Upper lobe of left lung (tissue), 6 donors: ENCODE measurements at regions not wholly inside any gene's neighbourhood (a gene's known extent, or its start where the extent isn't known, plus 50 kb on each side); places are given as distances from the start of the nearest gene placed in this dataset.

Source experiments
- ATAC-seq, 2 donors: fragments of 200-7000 bp; cut with Tn5 transposase; one replicate each; pipeline ENCODE4 v1.9.1; 2022; ENCODE audit warnings: mild to moderate bottlenecking in 2 of 2, moderate library complexity in 2 of 2; ENCODE audit not compliant: low FRiP score in 2 of 2
- DNase-seq, 2 donors: peaks; one replicate each; pipeline ENCODE4 v3.0.0-alpha.2; 2019 to 2020
- H3K27ac ChIP-seq, 4 donors: fragments of 200-600 bp; sonication (generic); one replicate each; pipeline ENCODE4 v1.5.1; 2016 to 2019
- H3K27me3 ChIP-seq, 4 donors: fragments of 200-600 bp; sonication (generic); one replicate each; pipeline ENCODE4 v1.5.1; 2017 to 2019
- H3K36me3 ChIP-seq, 4 donors: fragments of 200-600 bp; sonication (generic); one replicate each; pipeline ENCODE4 v1.5.1; 2016 to 2019
- H3K4me1 ChIP-seq, 4 donors: fragments of 200-600 bp; sonication (generic); one replicate each; pipeline ENCODE4 v1.5.1; 2018 to 2019
- H3K4me3 ChIP-seq, 4 donors: fragments of 200-600 bp; sonication (generic); one replicate each; pipeline ENCODE4 v1.5.1; 2017 to 2019; ENCODE audit warnings: mild to moderate bottlenecking in 2 of 4, moderate library complexity in 1 of 4
- H3K9me3 ChIP-seq, 4 donors: fragments of 200-600 bp; sonication (generic); one replicate each; pipeline ENCODE4 v1.5.1; 2018 to 2019
- CTCF ChIP-seq, 6 experiments: fragments of 450-650 bp in 4 of 6; fragments of 200-600 bp in 2 of 6; sonication (generic) in 2 of 6; IDR thresholded peaks; one replicate each; pipeline ENCODE4 v1.5.1; 2016 to 2019; ENCODE audit warnings: antibody characterized with exemption in 6 of 6
- EP300 ChIP-seq, 4 donors: sonication (generic); formaldehyde crosslinking; IDR thresholded peaks; one replicate each; pipeline ENCODE4 v1.5.1; 2017; ENCODE audit warnings: antibody characterized with exemption in 4 of 4, control low read depth in 2 of 4
- POLR2A ChIP-seq, 4 donors: fragments of 450-650 bp; IDR thresholded peaks; one replicate each; pipeline ENCODE4 v1.5.1; 2016 to 2017; ENCODE audit warnings: antibody characterized with exemption in 4 of 4, mild to moderate bottlenecking in 2 of 4
- POLR2AphosphoS5 ChIP-seq, 2 donors: sonication (generic); formaldehyde crosslinking; IDR thresholded peaks; one replicate each; pipeline ENCODE4 v1.5.1; 2017; ENCODE audit warnings: antibody characterized with exemption in 2 of 2
- WGBS, 2 donors: methylation state at CpG; one replicate each; pipeline ENCODE4 v1.1.5; 2017 to 2018; 5-methylcytosine and 5-hydroxymethylcytosine counted together
- donor health status: DM: no; HTN: no; CAD: no; lungs with moderate emphysema.
- donor health status: DM: no; HTN: yes; CAD: no; lungs with severe emphysema.

GRCh38 chr5:125109293-125109692, 362.9 kb upstream of the ZNF608 start:
- TF ChIP-seq EP300 (IDR thresholded peaks at IDR 0.05) = no peak
- no peak for TF ChIP-seq POLR2A (IDR thresholded peaks at IDR 0.05)
- no peak for TF ChIP-seq CTCF (IDR thresholded peaks at IDR 0.05)
- TF ChIP-seq POLR2AphosphoS5 (IDR thresholded peaks at IDR 0.05) = no peak
- Histone ChIP-seq H3K27me3 (no peaks in the 10 kb centered on the region), H3K27ac (no peak overlapping the region), H3K9me3 (no peaks in the 10 kb centered on the region), H3K4me3 (no peak overlapping the region), H3K36me3 (no peaks in the 10 kb centered on the region), H3K4me1 (no peaks in the 10 kb centered on the region)
- no peak for DNase-seq
- no peak for ATAC-seq

GRCh38 chr5:125109816-125110215, 363.4 kb upstream of the ZNF608 start:
- H3K9me3 ChIP-seq = no peaks in the 10 kb centered on the region
- ATAC-seq = no peak
- TF ChIP-seq EP300 (IDR thresholded peaks at IDR 0.05) (no peak), POLR2A (IDR thresholded peaks at IDR 0.05) (no peak), POLR2AphosphoS5 (IDR thresholded peaks at IDR 0.05) (no peak), CTCF (IDR thresholded peaks at IDR 0.05) (no peak)
- no peak for DNase-seq
- WGBS, 2 donors = 95 to 100% methylated on average over 1 of the region's 1 CpG
- no peaks in the 10 kb centered on the region for H3K36me3 ChIP-seq
- no peaks in the 10 kb centered on the region for H3K4me1 ChIP-seq
- no peak overlapping the region for H3K4me3 ChIP-seq
- no peak overlapping the region for H3K27ac ChIP-seq
- no peaks in the 10 kb centered on the region for H3K27me3 ChIP-seq

GRCh38 chr5:125112196-125112595, 365.8 kb upstream of the ZNF608 start:
- ATAC-seq (no peak), DNase-seq (no peak)
- no peaks in the 10 kb centered on the region for H3K27me3 ChIP-seq
- no peak overlapping the region for H3K27ac ChIP-seq
- no peak overlapping the region for H3K4me3 ChIP-seq
- no peak for TF ChIP-seq CTCF (IDR thresholded peaks at IDR 0.05)
- TF ChIP-seq EP300 (IDR thresholded peaks at IDR 0.05) = no peak
- H3K36me3 ChIP-seq = no peaks in the 10 kb centered on the region
- WGBS, 2 donors = 79 to 92% methylated on average over 2 of the region's 2 CpGs
- no peaks in the 10 kb centered on the region for H3K9me3 ChIP-seq
- no peaks in the 10 kb centered on the region for H3K4me1 ChIP-seq

GRCh38 chr5:125113328-125113727, 366.9 kb upstream of the ZNF608 start:
- Histone ChIP-seq H3K36me3 (no peaks in the 10 kb centered on the region), H3K4me1 (no peaks in the 10 kb centered on the region), H3K27ac (no peak overlapping the region), H3K4me3 (no peak overlapping the region), H3K9me3 (no peaks in the 10 kb centered on the region), H3K27me3 (no peaks in the 10 kb centered on the region)
- DNase-seq (no peak), ATAC-seq (no peak)
- no peak for TF ChIP-seq POLR2AphosphoS5 (IDR thresholded peaks at IDR 0.05)
- TF ChIP-seq EP300 (IDR thresholded peaks at IDR 0.05) = no peak
- no peak for TF ChIP-seq POLR2A (IDR thresholded peaks at IDR 0.05)
- WGBS, 2 donors = 74% methylated on average over 2 of the region's 2 CpGs

- Histone ChIP-seq H3K9me3 (no peaks in the 10 kb centered on the region), H3K36me3 (no peaks in the 10 kb centered on the region), H3K4me3 (no peak overlapping the region), H3K27me3 (no peaks in the 10 kb centered on the region), H3K4me1 (no peaks in the 10 kb centered on the region), H3K27ac (no peak overlapping the region)
- no peak for TF ChIP-seq EP300 (IDR thresholded peaks at IDR 0.05)
- DNase-seq = no peak
- WGBS, 2 donors = 92 to 97% methylated on average over 6 of the region's 6 CpGs
- ATAC-seq = no peak
These were observed 368.7 kb upstream of the ZNF608 start for GRCh38 chr5:125115195-125115525.

GRCh38 chr5:125117566-125117965, 371.1 kb upstream of the ZNF608 start:
- H3K27me3 ChIP-seq = no peaks in the 10 kb centered on the region
- H3K4me1 ChIP-seq = no peaks in the 10 kb centered on the region
- no peak for ATAC-seq
- no peak overlapping the region for H3K4me3 ChIP-seq
- no peaks in the 10 kb centered on the region for H3K36me3 ChIP-seq
- no peak for DNase-seq
- 64 to 65% methylated on average over 6 of the region's 6 CpGs for WGBS, 2 donors
- H3K9me3 ChIP-seq = no peaks in the 10 kb centered on the region
- TF ChIP-seq POLR2AphosphoS5 (IDR thresholded peaks at IDR 0.05) = no peak
- no peak for TF ChIP-seq EP300 (IDR thresholded peaks at IDR 0.05)
- no peak for TF ChIP-seq POLR2A (IDR thresholded peaks at IDR 0.05)
- TF ChIP-seq CTCF (IDR thresholded peaks at IDR 0.05) = no peak
- H3K27ac ChIP-seq = no peak overlapping the region
